Activated CD4-positive, alpha-beta T cell treated with anti-CD3 and anti-CD28 coated beads for 36 hours (primary cell): ENCODE measurements at regions not wholly inside any gene's neighbourhood (a gene's known extent, or its start where the extent isn't known, plus 50 kb on each side); places are given as distances from the start of the nearest gene placed in this dataset. TPM values are rescaled to one million over a fixed set of nuclear protein-coding genes. Genes with fewer than 3 reads are reported as not detected.

Experiments
- ATAC-seq: fragments of 200-7000 bp; cut with Tn5 transposase; one replicate; pipeline ENCODE4 v1.10.0; 2021; ENCODE audit warnings: mild to moderate bottlenecking, moderate library complexity
- CTCF ChIA-PET: fragments of 350-600 bp; sonication (Branson Sonifier 250); formaldehyde crosslinking; loops from one replicate; lab custom pipeline; 2021; ENCODE audit warnings: antibody characterized with exemption; lab: Charles Lee
- POLR2A ChIA-PET: fragments of 350-600 bp; sonication (Branson Sonifier 250); formaldehyde crosslinking; loops from one replicate; lab custom pipeline; 2021; ENCODE audit warnings: antibody characterized with exemption, inconsistent platforms; lab: Charles Lee
- DNase-seq: peaks from one replicate; pipeline ENCODE4 v3.0.0-alpha.2; 2020
- H3K27ac Mint-ChIP-seq: one replicate; pipeline ENCODE4 v1.8.0; 2021; ENCODE audit warnings: mixed read lengths
- H3K27me3 Mint-ChIP-seq: one replicate; pipeline ENCODE4 v1.8.0; 2021; ENCODE audit warnings: mixed read lengths
- H3K36me3 Mint-ChIP-seq: one replicate; pipeline ENCODE4 v1.8.0; 2021; ENCODE audit warnings: low read depth, mixed read lengths
- H3K4me1 Mint-ChIP-seq: one replicate; pipeline ENCODE4 v1.8.0; 2021; ENCODE audit warnings: mixed read lengths
- H3K4me3 Mint-ChIP-seq: one replicate; pipeline ENCODE4 v1.8.0; 2021; ENCODE audit warnings: mild to moderate bottlenecking, moderate library complexity, mixed read lengths
- H3K9me3 Mint-ChIP-seq: one replicate; pipeline ENCODE4 v1.8.0; 2021; ENCODE audit warnings: low read depth, mixed read lengths
- intact Hi-C, 2 experiments: fragments of 100-400 bp; cut with DNase I in 1 of 2; cut with micrococcal nuclease in 1 of 2; formaldehyde crosslinking; loops; one replicate each; pipeline versions ENCODE4 v1.14.2 to v1.15.1; 2022 to 2024; cut with DNase I, micrococcal nuclease
- microRNA-seq: library from miRNA; unstranded; fragments of <30 nt; microRNA quantifications from one replicate; pipeline ENCODE4 v1.2.0, GENCODE V29; 2021; ENCODE audit warnings: borderline replicate concordance

DNA sequence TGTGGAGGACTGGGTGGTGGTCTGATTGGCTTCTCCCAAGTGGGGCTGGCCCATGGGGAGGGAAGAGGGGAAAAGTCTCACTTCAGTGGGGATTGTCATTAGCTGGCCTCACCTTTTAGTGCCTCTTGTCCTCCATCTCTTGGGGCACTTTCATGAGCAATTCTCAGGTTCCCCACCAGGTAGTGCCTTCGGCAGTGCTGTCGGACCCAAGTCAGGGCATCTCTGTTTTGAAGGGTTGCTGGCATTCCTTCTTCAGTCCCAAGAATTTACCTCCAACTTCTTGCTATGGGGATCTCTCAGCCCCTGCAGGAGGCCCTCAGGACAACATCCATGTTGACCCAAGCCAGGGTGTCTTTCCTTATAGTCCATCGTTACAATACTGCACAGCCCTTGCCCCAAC lies 54.7 kb upstream of the F3 start:
- CTCF ChIA-PET: no interaction called here

DNA sequence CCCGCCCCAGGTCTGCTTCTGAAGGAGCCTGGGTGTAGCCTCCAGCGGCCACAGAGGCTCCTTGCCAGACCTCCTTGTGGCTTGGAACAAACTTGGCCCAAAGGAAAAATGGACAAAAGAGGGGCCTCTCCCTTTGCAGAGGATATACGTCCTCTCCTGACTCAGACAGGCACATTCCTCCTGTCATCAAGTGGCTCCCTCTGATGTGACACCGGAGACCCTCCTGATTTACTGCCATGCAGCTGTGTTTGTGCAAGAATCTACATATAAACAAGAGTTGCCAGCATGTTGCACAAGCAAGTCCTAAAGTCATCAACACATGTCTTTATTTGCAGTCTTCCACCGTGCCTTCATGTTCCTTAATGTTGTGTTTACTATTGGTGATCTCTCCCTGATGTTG lies 54.1 kb upstream of the F3 start:
- Mint-ChIP-seq H3K27me3 (peaks cover 4% of the 10 kb centered on the region), H3K4me3 (no peak overlapping the region), H3K27ac (no peak overlapping the region), H3K36me3 (no peaks in the 10 kb centered on the region), H3K4me1 (no peaks in the 10 kb centered on the region), H3K9me3 (no peaks in the 10 kb centered on the region)
- ChIA-PET CTCF (interaction anchor here (0.6 kb wide), 1 partner anchor 273 kb away, joined by 3 read pairs; no protein-coding TSS in a partner anchor), POLR2A (no interaction called here)
- no peak for DNase-seq
- no peak for ATAC-seq
- intact Hi-C loops: no loop called here

More for the DNA sequence above, 54.7 kb upstream of the F3 start:
- Mint-ChIP-seq H3K27me3 (peaks cover 4% of the 10 kb centered on the region), H3K9me3 (no peaks in the 10 kb centered on the region), H3K27ac (no peak overlapping the region), H3K36me3 (no peaks in the 10 kb centered on the region), H3K4me3 (no peak overlapping the region), H3K4me1 (no peaks in the 10 kb centered on the region)
- POLR2A ChIA-PET: interaction anchor here (0.6 kb wide), 1 partner anchor 9 kb away, joined by 3 read pairs; no protein-coding TSS in a partner anchor
- DNase-seq (no peak), ATAC-seq (no peak)
- intact Hi-C loops: no loop called here

DNA sequence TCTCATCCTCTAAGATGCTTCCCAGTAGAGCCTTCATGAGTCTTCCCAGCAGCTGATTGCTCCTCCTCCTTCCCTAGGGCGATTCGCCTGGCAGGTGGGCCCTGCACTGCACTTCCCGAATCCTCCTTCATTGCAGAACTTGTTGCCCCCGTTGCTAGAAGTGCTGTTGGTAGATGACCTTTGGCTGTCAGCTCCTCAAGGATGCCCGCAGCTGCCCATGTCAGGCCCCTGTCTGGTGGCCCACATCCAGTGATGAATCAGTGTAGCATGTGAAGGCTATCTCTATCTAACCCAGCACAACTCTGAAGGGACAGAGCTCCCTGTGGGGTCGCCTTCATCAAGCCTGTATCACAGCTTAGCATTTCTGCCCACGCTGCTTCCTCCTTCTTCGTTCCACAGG lies 52.1 kb upstream of the F3 start:
- DNase-seq (no peak), ATAC-seq (no peak)
- Mint-ChIP-seq H3K36me3 (no peaks in the 10 kb centered on the region), H3K27me3 (peaks cover 1% of the 10 kb centered on the region), H3K4me3 (no peak overlapping the region), H3K27ac (no peak overlapping the region), H3K9me3 (no peaks in the 10 kb centered on the region), H3K4me1 (no peaks in the 10 kb centered on the region)
- intact Hi-C loops: no loop called here
- CTCF ChIA-PET: interaction anchor here (0.6 kb wide), 1 partner anchor 219 kb away, joined by 3 read pairs; no protein-coding TSS in a partner anchor
- POLR2A ChIA-PET: no interaction called here

DNA sequence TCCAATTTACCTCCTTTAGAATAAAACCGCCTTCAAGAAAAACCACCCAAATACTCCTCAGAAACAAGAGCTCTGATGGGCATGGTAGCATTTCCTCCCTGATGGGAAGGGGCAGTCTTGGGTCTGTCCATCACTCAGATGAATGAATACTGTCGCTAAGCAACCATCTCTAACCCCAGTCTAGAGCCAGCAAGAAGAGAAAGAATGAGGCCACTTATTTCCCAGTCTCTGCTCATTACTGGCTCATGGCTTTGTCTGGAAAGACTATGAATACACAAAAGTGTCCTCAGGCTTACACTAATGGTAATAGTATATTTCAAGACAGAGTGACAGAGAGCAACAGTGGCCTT lies 51.0 kb upstream of the F3 start:
- Mint-ChIP-seq H3K27ac (no peak overlapping the region), H3K4me1 (no peaks in the 10 kb centered on the region), H3K27me3 (peaks cover 1% of the 10 kb centered on the region), H3K9me3 (no peaks in the 10 kb centered on the region), H3K36me3 (no peaks in the 10 kb centered on the region), H3K4me3 (no peak overlapping the region)
- ChIA-PET CTCF (no interaction called here), POLR2A (no interaction called here)
- intact Hi-C loops: no loop called here
- DNase-seq (no peak), ATAC-seq (no peak)

DNA sequence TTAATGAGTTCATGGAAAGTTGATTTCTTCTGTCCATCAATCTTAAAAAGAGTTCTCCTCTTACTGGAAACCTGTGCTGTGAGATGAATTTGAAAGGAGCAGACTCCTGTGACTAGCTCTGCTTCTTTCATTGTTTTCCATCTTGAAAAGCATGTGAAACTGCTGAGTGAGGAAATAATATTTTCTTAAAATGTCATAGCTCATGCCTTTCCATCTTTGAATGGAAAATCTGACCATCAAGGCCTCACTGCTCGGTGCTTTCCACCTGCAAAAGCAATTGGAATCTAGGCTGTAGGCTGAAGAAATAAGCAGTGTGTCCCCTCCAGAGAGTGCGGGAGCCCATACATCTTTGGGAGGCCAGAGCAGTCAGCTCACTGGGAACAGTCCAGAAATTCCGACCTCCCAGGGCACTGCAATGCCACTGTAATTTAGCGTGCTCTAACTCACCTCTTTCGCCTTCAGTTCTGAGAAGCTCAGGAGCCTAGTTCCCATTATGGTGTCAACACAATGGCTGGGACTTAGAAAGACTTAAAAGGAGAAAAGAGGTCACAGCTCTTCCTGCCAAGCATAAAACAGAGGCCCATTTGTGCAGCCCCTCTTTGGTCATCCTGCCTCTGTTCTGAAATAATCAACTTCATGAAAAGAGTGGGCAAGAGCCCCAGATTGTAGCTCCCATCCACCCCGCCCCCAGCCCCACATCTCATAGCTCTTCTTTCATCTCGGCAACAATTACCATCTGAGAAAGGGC lies 50.4 kb upstream of the F3 start:
- Mint-ChIP-seq H3K9me3 (no peaks in the 10 kb centered on the region), H3K27ac (no peak overlapping the region), H3K36me3 (no peaks in the 10 kb centered on the region), H3K27me3 (peaks cover 4% of the 10 kb centered on the region), H3K4me3 (no peak overlapping the region), H3K4me1 (no peaks in the 10 kb centered on the region)
- DNase-seq: no peak
- ChIA-PET CTCF (interaction anchor here (0.7 kb wide), 1 partner anchor 25 kb away, joined by 3 read pairs; no protein-coding TSS in a partner anchor), POLR2A (no interaction called here)
- intact Hi-C loops: no loop called here
- no peak for ATAC-seq

Small RNA genes lying in the stretch of these regions (microRNA-seq; reads per million reads assigned to microRNA genes)
- not detected for gene MIR378G
